ENCODE measurements at regions not wholly inside any gene's neighbourhood (a gene's known extent, or its start where the extent isn't known, plus 50 kb on each side); places are given as distances from the start of the nearest gene placed in this dataset.

DNA sequence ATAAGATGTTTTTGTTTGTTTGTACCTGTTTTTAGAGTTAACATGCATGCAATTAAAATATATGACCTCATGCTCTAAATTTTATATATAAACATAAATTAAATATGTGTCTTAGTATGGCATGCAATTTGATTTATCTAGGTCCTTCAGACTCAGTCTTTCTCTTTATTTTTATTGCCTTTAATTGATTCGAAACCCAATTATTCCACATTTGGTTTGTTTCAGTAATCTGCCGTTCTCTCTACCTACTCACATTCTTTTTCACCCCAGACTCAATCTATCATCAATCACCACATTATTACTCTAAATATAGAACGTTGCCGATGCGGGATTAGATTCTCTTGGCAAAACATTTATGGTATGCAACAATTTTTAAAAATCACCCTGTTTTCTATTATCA, 1492.8 kb downstream of the RAPGEF2 start:
- Histone ChIP-seq H3K9ac (ENCODE audit: control insufficient read depth, insufficient read depth, low read length) (no peak overlapping the region), H2AFZ (ENCODE audit: control insufficient read depth, low read depth, low read length) (no peak overlapping the region), H3K27ac (ENCODE audit: control insufficient read depth, insufficient read depth) (no peak overlapping the region), H3K36me3 (ENCODE audit: control insufficient read depth in 2 of 2, insufficient read depth in 2 of 2, low read length in 1 of 2) (no peaks in the 10 kb centered on the region), H3K27me3 (replicated peaks in 1 of 2; ENCODE audit: control insufficient read depth in 2 of 2, insufficient read depth in 2 of 2, low read length in 1 of 2) (no peaks in the 10 kb centered on the region), H3K9me3 (replicated peaks; ENCODE audit: control insufficient read depth, insufficient read depth, low read length) (no peaks in the 10 kb centered on the region), H3K4me1 (ENCODE audit: control insufficient read depth, insufficient read depth, low read length) (no peaks in the 10 kb centered on the region), H3K4me2 (ENCODE audit: control insufficient read depth, insufficient read depth) (no peak overlapping the region), H4K20me1 (ENCODE audit: control insufficient read depth, insufficient read depth) (no peaks in the 10 kb centered on the region), H3K4me3 (no peak overlapping the region), H3K79me2 (ENCODE audit: control insufficient read depth, insufficient read depth, low read length) (no peaks in the 10 kb centered on the region)
- ChIA-PET RAD21 (ENCODE audit: unreplicated experiment) (no interaction called here), SMC1A (ENCODE audit: uncharacterized antibody, unreplicated experiment) (no interaction called here), CTCF (no interaction called here), POLR2A (no interaction called here)
- TF ChIP-seq POLR2AphosphoS5 (IDR thresholded peaks at IDR 0.05; ENCODE audit: low read length) (no peak), SMC3 (IDR thresholded peaks at IDR 0.05; ENCODE audit: borderline replicate concordance, low read length) (no peak), RFX5 (IDR thresholded peaks at IDR 0.05; ENCODE audit: low read depth, low read length) (no peak), RELA (IDR thresholded peaks at IDR 0.05; ENCODE audit: borderline replicate concordance, partially characterized antibody) (no peak), TBL1XR1 (IDR thresholded peaks at IDR 0.05; ENCODE audit: low read depth, low read length) (no peak), CBX5 (IDR thresholded peaks at IDR 0.05; ENCODE audit: low read depth) (no peak)
- TF ChIP-seq, protein P1, sequence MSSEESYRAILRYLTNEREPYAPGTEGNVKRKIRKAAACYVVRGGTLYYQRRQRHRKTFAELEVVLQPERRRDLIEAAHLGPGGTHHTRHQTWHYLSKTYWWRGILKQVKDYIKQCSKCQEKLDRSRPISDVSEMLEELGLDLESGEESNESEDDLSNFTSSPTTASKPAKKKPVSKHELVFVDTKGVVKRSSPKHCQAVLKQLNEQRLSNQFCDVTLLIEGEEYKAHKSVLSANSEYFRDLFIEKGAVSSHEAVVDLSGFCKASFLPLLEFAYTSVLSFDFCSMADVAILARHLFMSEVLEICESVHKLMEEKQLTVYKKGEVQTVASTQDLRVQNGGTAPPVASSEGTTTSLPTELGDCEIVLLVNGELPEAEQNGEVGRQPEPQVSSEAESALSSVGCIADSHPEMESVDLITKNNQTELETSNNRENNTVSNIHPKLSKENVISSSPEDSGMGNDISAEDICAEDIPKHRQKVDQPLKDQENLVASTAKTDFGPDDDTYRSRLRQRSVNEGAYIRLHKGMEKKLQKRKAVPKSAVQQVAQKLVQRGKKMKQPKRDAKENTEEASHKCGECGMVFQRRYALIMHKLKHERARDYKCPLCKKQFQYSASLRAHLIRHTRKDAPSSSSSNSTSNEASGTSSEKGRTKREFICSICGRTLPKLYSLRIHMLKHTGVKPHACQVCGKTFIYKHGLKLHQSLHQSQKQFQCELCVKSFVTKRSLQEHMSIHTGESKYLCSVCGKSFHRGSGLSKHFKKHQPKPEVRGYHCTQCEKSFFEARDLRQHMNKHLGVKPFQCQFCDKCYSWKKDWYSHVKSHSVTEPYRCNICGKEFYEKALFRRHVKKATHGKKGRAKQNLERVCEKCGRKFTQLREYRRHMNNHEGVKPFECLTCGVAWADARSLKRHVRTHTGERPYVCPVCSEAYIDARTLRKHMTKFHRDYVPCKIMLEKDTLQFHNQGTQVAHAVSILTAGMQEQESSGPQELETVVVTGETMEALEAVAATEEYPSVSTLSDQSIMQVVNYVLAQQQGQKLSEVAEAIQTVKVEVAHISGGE (CRISPR knock-in tag; IDR thresholded peaks at IDR 0.05) = no peak
- TF ChIP-seq, protein P2, sequence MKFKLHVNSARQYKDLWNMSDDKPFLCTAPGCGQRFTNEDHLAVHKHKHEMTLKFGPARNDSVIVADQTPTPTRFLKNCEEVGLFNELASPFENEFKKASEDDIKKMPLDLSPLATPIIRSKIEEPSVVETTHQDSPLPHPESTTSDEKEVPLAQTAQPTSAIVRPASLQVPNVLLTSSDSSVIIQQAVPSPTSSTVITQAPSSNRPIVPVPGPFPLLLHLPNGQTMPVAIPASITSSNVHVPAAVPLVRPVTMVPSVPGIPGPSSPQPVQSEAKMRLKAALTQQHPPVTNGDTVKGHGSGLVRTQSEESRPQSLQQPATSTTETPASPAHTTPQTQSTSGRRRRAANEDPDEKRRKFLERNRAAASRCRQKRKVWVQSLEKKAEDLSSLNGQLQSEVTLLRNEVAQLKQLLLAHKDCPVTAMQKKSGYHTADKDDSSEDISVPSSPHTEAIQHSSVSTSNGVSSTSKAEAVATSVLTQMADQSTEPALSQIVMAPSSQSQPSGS (IDR thresholded peaks at IDR 0.05; ENCODE audit: low read length) = no peak
- TF ChIP-seq, protein P3, sequence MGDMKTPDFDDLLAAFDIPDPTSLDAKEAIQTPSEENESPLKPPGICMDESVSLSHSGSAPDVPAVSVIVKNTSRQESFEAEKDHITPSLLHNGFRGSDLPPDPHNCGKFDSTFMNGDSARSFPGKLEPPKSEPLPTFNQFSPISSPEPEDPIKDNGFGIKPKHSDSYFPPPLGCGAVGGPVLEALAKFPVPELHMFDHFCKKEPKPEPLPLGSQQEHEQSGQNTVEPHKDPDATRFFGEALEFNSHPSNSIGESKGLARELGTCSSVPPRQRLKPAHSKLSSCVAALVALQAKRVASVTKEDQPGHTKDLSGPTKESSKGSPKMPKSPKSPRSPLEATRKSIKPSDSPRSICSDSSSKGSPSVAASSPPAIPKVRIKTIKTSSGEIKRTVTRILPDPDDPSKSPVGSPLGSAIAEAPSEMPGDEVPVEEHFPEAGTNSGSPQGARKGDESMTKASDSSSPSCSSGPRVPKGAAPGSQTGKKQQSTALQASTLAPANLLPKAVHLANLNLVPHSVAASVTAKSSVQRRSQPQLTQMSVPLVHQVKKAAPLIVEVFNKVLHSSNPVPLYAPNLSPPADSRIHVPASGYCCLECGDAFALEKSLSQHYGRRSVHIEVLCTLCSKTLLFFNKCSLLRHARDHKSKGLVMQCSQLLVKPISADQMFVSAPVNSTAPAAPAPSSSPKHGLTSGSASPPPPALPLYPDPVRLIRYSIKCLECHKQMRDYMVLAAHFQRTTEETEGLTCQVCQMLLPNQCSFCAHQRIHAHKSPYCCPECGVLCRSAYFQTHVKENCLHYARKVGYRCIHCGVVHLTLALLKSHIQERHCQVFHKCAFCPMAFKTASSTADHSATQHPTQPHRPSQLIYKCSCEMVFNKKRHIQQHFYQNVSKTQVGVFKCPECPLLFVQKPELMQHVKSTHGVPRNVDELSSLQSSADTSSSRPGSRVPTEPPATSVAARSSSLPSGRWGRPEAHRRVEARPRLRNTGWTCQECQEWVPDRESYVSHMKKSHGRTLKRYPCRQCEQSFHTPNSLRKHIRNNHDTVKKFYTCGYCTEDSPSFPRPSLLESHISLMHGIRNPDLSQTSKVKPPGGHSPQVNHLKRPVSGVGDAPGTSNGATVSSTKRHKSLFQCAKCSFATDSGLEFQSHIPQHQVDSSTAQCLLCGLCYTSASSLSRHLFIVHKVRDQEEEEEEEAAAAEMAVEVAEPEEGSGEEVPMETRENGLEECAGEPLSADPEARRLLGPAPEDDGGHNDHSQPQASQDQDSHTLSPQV (IDR thresholded peaks at IDR 0.05) = no peak
- 20% methylated on average over 5 of the region's 5 CpGs for WGBS (ENCODE audit: insufficient coverage, insufficient replicate concordance, low lambda C conversion rate, missing lambda C conversion rate)
- DNase-seq (ENCODE audit: low read depth, low spot score) (no peak), FAIRE-seq (no peak), ATAC-seq (no peak)
- no TSS peak for BruUV-seq (replicated peaks)
- intact Hi-C loops (cut with micrococcal nuclease; ENCODE audit: unreplicated experiment) = no loop called here
- in situ Hi-C loops (cut with MboI) = no loop called here
